Fibroblast of skin of scalp (primary cell): ENCODE measurements at regions not wholly inside any gene's neighbourhood (a gene's known extent, or its start where the extent isn't known, plus 50 kb on each side); places are given as distances from the start of the nearest gene placed in this dataset.
"Not testable (repeated sequence)": the region's sequence is repeated elsewhere in the genome, so short reads cannot be mapped to it uniquely, and the experiment has no call there.

Source experiments
- DNase-seq: peaks from one replicate; pipeline ENCODE4 v3.0.0-alpha.2; 2013

DNA sequence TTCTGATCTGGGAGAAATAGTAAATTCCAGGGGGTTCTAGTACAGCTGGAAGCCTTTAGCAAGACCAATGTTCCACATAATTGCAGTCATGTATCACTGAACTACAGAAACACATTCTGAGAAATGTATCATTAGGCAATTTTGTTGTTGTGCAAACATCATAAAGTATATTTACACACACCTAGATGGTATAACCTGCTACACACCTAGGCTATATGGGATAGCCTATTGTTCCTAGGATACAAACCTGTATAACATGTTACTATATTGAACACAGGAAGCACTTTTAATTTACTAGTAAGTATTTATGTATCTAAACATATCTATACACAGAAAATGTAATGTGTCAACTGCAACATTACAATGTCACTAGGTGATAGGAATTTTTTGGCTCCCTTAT is 525.9 kb upstream of the NRSN1 start:
- DNase-seq, result no peak

DNA sequence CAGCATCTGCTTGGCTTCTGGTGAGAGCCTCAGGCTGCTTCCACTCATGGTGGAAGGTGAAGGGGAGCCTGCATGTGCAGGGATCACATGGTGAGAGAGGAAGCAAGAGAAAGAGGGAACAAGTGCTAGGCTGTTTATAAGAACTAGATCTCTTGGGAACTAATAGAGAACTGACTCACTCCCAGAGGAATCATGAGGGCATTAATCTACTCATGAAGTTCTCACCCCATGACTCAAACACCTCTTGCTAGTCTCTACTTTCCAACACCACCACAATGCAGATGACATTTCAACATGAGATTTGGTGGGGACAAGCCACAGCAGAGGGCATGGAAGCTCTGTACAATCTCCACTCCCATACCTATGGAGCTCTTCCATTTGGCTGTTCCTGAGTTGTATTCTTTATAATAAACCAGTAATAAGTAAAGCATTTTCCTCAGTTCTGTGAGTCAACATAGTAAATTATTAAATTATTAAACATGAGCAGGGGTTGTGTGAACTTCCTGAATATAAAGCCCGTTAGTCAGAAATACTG is 524.1 kb upstream of the NRSN1 start:
- DNase-seq, result no peak

DNA sequence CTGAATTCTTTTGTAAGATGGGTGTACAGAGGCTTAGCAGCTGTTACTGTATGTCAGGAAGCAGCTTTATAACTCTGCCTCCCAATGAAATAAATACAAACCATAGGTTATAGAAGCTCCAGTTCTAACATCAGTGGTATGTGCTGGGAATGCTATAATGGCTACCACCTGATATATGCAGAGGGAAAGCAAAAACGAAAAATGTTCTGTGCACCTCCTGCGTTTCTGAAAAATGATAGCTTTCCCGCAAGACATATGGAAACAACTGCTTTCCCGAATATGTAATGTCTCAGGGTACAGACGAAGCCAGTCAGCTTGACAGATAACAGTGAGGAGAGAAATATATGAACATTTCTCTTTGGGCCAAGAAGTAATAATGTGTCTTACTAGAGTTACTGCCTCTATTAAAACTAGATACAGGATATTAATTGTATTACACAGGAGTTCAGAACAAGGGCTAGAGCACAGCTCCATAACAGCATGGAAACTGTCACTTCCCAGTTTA is 517.0 kb upstream of the NRSN1 start:
- no peak for DNase-seq

DNA sequence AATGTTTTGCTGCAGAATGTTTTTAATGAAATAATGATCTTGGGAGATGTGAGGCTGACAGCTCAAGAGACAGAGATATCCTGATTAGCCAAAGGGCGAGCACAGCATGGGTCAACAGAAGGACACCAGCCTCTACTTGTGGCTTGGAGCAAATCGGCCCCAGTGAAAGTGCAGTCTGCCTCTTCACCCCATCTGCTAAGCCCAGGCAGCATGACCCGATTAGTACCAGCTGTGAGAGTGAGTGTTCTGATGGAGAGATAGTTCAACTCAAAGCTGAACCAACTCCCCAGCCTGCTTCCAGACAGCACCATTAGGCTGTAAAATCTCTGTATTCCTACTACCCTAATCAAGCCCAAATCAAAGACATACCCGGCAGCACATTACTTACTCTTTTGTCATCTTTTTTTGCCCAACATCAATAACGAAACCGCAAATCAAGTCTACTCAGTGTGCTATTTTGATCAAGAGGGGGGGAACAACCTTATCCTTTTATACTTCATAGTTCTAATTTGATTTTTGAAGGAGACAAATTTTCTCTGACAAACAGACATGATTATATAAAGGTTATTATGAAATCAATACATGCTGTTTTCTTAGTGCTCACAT is 514.1 kb upstream of the NRSN1 start:
- no peak for DNase-seq

- no peak for DNase-seq
Observed at GRCh38 chr6:23618366-23618765, 507.6 kb upstream of the NRSN1 start.

- DNase-seq, result peak; percentile 65
Observed at GRCh38 chr6:23620911-23621401, 505.1 kb upstream of the NRSN1 start.

- DNase-seq, result no peak
Observed at GRCh38 chr6:23630726-23631635, 495.0 kb upstream of the NRSN1 start.

DNA sequence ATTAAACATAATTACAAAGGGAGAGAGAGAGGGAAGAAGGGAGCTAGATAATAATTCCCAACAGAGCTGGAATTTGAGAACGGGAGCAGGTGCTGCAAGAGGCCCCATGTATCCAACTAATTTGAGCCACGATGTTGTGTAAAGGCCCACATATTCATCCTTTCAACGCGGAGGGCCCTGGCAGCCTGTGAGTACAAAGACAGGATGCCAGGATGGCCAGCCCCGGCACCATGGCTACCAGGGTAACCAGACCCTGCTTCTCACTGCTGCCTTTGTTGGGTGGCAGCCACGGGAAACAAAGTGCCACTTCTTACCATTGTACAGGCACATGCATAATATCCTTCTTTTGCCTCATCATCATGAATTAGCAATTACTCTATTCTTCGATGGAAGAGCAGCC is 492.0 kb upstream of the NRSN1 start:
- no peak for DNase-seq

- no peak for DNase-seq
Observed at GRCh38 chr6:23635150-23635549, 490.9 kb upstream of the NRSN1 start.

DNA sequence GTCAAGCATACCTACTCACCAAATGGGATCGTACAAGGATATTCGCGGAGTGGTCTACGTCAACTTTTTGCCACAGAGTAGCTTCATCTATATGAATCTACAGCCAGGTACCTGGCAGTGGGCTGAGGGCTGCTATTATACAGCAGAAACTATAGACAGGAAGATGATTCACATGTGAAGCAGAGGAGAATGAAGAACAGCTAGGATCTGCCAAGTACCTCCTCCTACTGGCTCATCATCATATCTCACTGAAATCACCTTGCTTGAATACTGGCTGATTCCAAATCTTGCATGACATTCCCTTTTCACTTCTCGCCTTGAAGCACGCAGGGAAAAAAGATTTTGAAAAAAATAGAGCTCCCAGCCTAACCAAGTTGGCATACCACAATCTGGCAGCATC is 488.7 kb upstream of the NRSN1 start:
- DNase-seq, result no peak

- DNase-seq, result no peak
Observed at GRCh38 chr6:23642849-23643248, 483.2 kb upstream of the NRSN1 start.

DNA sequence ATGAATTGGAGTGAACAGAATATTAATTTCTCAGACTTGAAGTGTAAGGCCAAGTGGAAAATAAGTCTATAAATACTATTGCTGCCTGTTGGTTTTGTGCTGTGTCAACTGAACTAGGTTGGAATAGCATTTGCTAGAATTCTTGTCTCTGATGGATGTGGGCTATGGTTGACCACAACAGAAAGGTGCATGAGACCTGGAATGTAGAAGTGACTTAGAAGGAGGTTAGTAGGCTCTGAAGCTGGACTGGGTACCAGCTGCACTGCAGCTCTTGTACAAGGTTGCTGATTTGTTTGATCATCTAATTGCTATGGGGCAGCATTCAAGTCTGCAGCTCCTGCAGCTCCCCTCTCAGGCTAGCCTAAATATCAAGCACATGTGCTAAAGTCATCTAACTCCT is 479.0 kb upstream of the NRSN1 start:
- no peak for DNase-seq

DNA sequence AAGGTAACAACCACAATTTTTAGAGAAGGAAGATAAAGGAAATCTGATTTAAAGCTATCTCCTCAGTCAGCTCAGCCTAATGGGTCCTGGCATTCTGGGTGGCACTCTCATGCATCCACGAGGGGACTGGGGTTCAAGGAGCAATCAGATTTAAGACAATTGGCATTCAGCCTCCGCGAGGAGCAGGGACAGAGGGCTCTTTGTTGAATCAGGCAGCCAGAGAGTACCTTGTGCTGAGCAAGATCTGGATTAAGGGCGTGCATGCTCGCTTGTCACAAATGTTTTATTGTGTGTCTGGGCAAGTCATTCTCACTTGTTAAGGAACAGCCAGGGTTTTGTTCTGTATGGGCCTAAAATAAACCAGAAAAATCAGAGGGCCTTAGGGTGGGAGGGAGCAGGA is 475.3 kb upstream of the NRSN1 start:
- no peak for DNase-seq

GRCh38 chr6:23654745-23655144 is 471.3 kb upstream of the NRSN1 start:
- no peak for DNase-seq

DNA sequence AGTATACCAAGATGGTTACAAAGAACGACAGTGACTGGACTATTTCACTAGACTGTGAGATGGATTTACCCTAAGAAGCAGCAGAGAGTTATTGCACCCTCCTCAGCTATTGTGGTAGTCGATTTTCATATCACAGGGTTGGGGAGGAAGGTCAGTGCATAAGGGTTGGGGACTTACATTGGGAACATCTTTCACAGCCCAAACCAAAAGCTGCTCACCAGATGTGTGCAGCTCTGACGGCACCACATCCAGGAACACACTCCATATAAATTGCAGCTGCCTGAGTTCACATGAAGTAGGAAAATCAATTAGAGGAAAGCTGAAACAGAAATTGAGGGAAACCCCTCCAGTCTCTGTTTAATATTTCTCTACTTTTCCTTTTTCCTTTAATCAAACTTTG is 470.5 kb upstream of the NRSN1 start:
- no peak for DNase-seq

GRCh38 chr6:23656255-23657194 is 469.5 kb upstream of the NRSN1 start:
- DNase-seq, result no peak

GRCh38 chr6:23659125-23659524 is 466.9 kb upstream of the NRSN1 start:
- DNase-seq, result peak; percentile 45

- no peak for DNase-seq
Observed at GRCh38 chr6:23661549-23661948, 464.5 kb upstream of the NRSN1 start.

GRCh38 chr6:23663096-23663495 is 462.9 kb upstream of the NRSN1 start:
- DNase-seq, result no peak

GRCh38 chr6:23663652-23664051 is 462.4 kb upstream of the NRSN1 start:
- no peak for DNase-seq

- DNase-seq, result not testable (repeated sequence)
Observed at GRCh38 chr6:23665911-23666310, 460.1 kb upstream of the NRSN1 start.

GRCh38 chr6:23672737-23673136 is 453.3 kb upstream of the NRSN1 start:
- no peak for DNase-seq
